AG09319 (cell line): ENCODE measurements at regions not wholly inside any gene's neighbourhood (a gene's known extent, or its start where the extent isn't known, plus 50 kb on each side); places are given as distances from the start of the nearest gene placed in this dataset.
"Not testable (repeated sequence)": the region's sequence is repeated elsewhere in the genome, so short reads cannot be mapped to it uniquely, and the experiment has no call there.

Source experiments
- DNase-seq: peaks from one replicate; pipeline ENCODE4 v3.0.0-alpha.2; 2010; ENCODE audit warnings: low read depth; ENCODE audit errors: extremely low read depth
- CTCF ChIP-seq: IDR thresholded peaks from 2 replicates; pipeline ENCODE4 v1.5.1; 2011; ENCODE audit warnings: low read depth, mild to moderate bottlenecking, inconsistent platforms, low read length, moderate library complexity

GRCh38 chr12:67540920-67541624 lies 107.5 kb upstream of the DYRK2 start:
- DNase-seq, result no peak
- TF ChIP-seq CTCF, result no peak

GRCh38 chr12:67541625-67541991 lies 106.9 kb upstream of the DYRK2 start:
- TF ChIP-seq CTCF, result no peak
- DNase-seq, result no peak

- TF ChIP-seq CTCF, result no peak
Observed at GRCh38 chr12:67543021-67543770, 105.3 kb upstream of the DYRK2 start.

GRCh38 chr12:67545298-67545697 lies 103.2 kb upstream of the DYRK2 start:
- no peak for TF ChIP-seq CTCF
- no peak for DNase-seq

More at GRCh38 chr12:67543021-67543770, 105.3 kb upstream of the DYRK2 start:
- DNase-seq, result no peak

- TF ChIP-seq CTCF, result no peak
- no peak for DNase-seq
Observed at GRCh38 chr12:67546746-67547145, 101.8 kb upstream of the DYRK2 start.

- DNase-seq, result not testable (repeated sequence)
Observed at GRCh38 chr12:67555075-67555717, 93.3 kb upstream of the DYRK2 start.

- DNase-seq, result no peak
- TF ChIP-seq CTCF, result no peak
Observed at GRCh38 chr12:67558775-67559174, 89.8 kb upstream of the DYRK2 start.
